ENCODE measurements at regions not wholly inside any gene's neighbourhood (a gene's known extent, or its start where the extent isn't known, plus 50 kb on each side); places are given as distances from the start of the nearest gene placed in this dataset.

DNA sequence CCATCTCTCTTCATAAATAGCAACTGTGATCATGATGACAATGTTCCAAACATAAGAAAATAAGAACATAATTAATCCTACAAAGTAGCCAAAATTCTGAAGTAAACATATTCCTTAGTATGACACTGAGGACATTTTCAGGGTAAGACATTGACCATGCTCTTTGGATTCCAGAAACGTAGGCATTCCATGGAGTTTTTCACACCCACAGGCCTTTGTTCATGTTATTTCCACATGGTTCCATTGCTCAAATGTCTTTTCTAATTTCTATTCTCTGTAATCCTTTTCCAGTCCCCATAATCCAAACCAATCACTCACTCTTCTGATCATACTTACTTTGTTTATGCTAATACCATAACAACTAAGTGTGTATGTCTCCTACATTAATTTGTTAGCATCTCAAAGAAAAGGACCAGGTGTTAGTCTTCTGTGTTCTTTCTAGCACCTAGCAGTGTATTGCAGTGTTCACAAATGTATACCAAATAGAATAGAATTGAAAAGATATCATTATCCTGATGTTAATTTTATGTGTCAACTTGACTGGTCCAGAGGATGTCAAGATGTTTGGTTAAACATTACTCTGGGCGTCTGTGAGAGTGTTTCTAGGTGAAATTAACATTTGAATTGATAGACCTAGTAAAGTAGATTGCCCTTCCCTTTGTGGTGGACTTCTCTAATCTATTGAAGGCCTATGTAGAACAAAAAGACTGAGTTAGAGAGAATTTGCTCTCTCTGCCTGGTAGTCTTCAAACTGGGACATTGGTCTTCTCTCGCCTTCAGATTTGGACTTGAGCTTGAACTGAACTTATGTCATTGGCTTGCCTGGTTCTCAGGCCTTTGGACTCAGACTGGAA lies 516.6 kb downstream of the PTPRC start:
- TF ChIP-seq, protein P1, sequence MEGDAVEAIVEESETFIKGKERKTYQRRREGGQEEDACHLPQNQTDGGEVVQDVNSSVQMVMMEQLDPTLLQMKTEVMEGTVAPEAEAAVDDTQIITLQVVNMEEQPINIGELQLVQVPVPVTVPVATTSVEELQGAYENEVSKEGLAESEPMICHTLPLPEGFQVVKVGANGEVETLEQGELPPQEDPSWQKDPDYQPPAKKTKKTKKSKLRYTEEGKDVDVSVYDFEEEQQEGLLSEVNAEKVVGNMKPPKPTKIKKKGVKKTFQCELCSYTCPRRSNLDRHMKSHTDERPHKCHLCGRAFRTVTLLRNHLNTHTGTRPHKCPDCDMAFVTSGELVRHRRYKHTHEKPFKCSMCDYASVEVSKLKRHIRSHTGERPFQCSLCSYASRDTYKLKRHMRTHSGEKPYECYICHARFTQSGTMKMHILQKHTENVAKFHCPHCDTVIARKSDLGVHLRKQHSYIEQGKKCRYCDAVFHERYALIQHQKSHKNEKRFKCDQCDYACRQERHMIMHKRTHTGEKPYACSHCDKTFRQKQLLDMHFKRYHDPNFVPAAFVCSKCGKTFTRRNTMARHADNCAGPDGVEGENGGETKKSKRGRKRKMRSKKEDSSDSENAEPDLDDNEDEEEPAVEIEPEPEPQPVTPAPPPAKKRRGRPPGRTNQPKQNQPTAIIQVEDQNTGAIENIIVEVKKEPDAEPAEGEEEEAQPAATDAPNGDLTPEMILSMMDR (IDR thresholded peaks at IDR 0.05; ENCODE audit: borderline replicate concordance, extremely low read depth, low read length, poor library complexity, severe bottlenecking): no peak
- no peak for TF ChIP-seq EZH2 (IDR thresholded peaks at IDR 0.05; ENCODE audit: borderline replicate concordance, low read depth, low read length, severe bottlenecking)

Measured in DND-41 (cell line).